K562 (cell line): ENCODE measurements at regions not wholly inside any gene's neighbourhood (a gene's known extent, or its start where the extent isn't known, plus 50 kb on each side); places are given as distances from the start of the nearest gene placed in this dataset.

Experiments
- ATAC-seq: fragments of 200-7000 bp; cut with Tn5 transposase; 3 replicates; pipeline ENCODE4 v1.9.1; 2020; ENCODE audit warnings: moderate library complexity
- BruUV-seq: library from RNA; stranded (reverse); fragments of 400-500 nt; replicated peaks from 2 replicates; lab custom pipeline; 2021; lab: Mats Ljungman, UMichigan
- CTCF ChIA-PET: fragments of 300-600 bp; formaldehyde crosslinking; extraction: SDS; loops from one replicate; lab custom pipeline; 2021; ENCODE audit warnings: low intra/inter-chr PET ratio; lab: Yijun Ruan, JAX
- POLR2A ChIA-PET: fragments of 300-600, 350-650 bp; sonication (Branson Sonifier 250); formaldehyde crosslinking; extraction: SDS; loops from one replicate; lab custom pipeline; 2021; ENCODE audit warnings: antibody characterized with exemption, inconsistent platforms; lab: Yijun Ruan, JAX
- DNase-seq, 4 experiments: peaks; one replicate each; pipeline versions ENCODE4 v3.0.0 to v3.0.0-alpha.2; 2011 to 2018; ENCODE audit warnings: low spot score in 3 of 4, mixed read lengths in 3 of 4; ENCODE audit errors: extremely low read depth in 1 of 4
- FAIRE-seq: peaks from 2 replicates; lab custom pipeline; 2011; peaks lifted over from hg19 to GRCh38; lab: Jason Lieb, UNC
- H2AFZ ChIP-seq: 2 replicates; pipeline ENCODE4 v1.6.0; 2011; ENCODE audit warnings: low read depth, low read length, control low read depth, inconsistent platforms
- H3K27ac ChIP-seq: fragments of 200-600 bp; 3 replicates; pipeline ENCODE4 v1.8.0; 2011; ENCODE audit warnings: low read depth, mild to moderate bottlenecking, control low read depth, inconsistent platforms, low read length, moderate library complexity, mixed read lengths; ENCODE audit errors: extremely low read depth
- H3K27me3 ChIP-seq, 2 experiments: fragments of 300-600 bp in 1 of 2; 2 replicates in 1 of 2; 3 replicates in 1 of 2; pipeline versions ENCODE4 v1.6.0 to v1.8.0; 2011; ENCODE audit warnings: inconsistent platforms in 2 of 2, low read length in 2 of 2, mild to moderate bottlenecking in 1 of 2, mixed read lengths in 1 of 2, moderate library complexity in 1 of 2; ENCODE audit not compliant: control insufficient read depth in 2 of 2, insufficient read depth in 2 of 2
- H3K36me3 ChIP-seq: fragments of 300-600 bp; 3 replicates; pipeline ENCODE4 v1.8.0; 2011; ENCODE audit warnings: mild to moderate bottlenecking, low read length, inconsistent platforms; ENCODE audit not compliant: control insufficient read depth, insufficient read depth
- H3K4me1 ChIP-seq, 2 experiments: fragments of 200-600 bp in 1 of 2; replicated peaks in 1 of 2; 2 replicates in 1 of 2; 3 replicates in 1 of 2; pipeline versions ENCODE4 v1.5.1 to v1.8.0; 2011; ENCODE audit warnings: inconsistent platforms in 2 of 2, low read length in 2 of 2, mild to moderate bottlenecking in 1 of 2, mixed read lengths in 1 of 2, moderate library complexity in 1 of 2; ENCODE audit not compliant: control insufficient read depth in 2 of 2, insufficient read depth in 2 of 2
- H3K4me2 ChIP-seq: 2 replicates; pipeline ENCODE4 v1.6.1; 2011; ENCODE audit warnings: low read length, control low read depth, inconsistent platforms, mixed read lengths; ENCODE audit not compliant: insufficient read depth
- H3K4me3 ChIP-seq: fragments of 200-600 bp; sonication (generic), shearing (Covaris generic); 2 replicates; pipeline ENCODE4 v1.5.1; 2016; ENCODE audit warnings: control low read depth, inconsistent platforms
- H3K79me2 ChIP-seq: fragments of 200-600 bp; 3 replicates; pipeline ENCODE4 v1.8.0; 2011; ENCODE audit warnings: low read length, inconsistent platforms; ENCODE audit not compliant: control insufficient read depth, insufficient read depth
- H3K9ac ChIP-seq, 2 experiments: 2 replicates each; pipeline versions ENCODE4 v1.6.0 to v1.6.1; 2011; ENCODE audit warnings: low read depth in 2 of 2, low read length in 2 of 2, control low read depth in 1 of 2, inconsistent platforms in 1 of 2, mild to moderate bottlenecking in 1 of 2, mixed read lengths in 1 of 2; ENCODE audit not compliant: insufficient read depth in 1 of 2
- H3K9me1 ChIP-seq: one replicate; pipeline ENCODE4 v1.6.0; 2011; ENCODE audit warnings: inconsistent platforms, mild to moderate bottlenecking, low read length, moderate library complexity; ENCODE audit not compliant: control insufficient read depth, insufficient read depth
- H3K9me3 ChIP-seq: replicated peaks from 2 replicates; pipeline ENCODE4 v1.5.1; 2011; ENCODE audit warnings: low read depth, low read length, inconsistent platforms; ENCODE audit not compliant: control insufficient read depth, insufficient read depth
- H4K20me1 ChIP-seq: replicated peaks from 2 replicates; pipeline ENCODE4 v1.6.1; 2011; ENCODE audit warnings: low read length, inconsistent platforms, mixed read lengths; ENCODE audit not compliant: control insufficient read depth, insufficient read depth
- BCOR ChIP-seq: fragments of 450-650 bp; IDR thresholded peaks from 2 replicates; pipeline ENCODE4 v1.6.1; 2016
- CSDE1 ChIP-seq, 2 experiments: fragments of 450-650 bp; IDR thresholded peaks; 2 replicates each; pipeline ENCODE4 v1.6.1; 2016; ENCODE audit warnings: mild to moderate bottlenecking in 1 of 2
- DDX20 ChIP-seq: fragments of 450-650 bp; IDR thresholded peaks from 2 replicates; pipeline ENCODE4 v1.6.1; 2016; ENCODE audit warnings: missing genetic modification characterization, low read depth, mild to moderate bottlenecking, missing compliant biosample characterization, moderate library complexity
- ETV5 ChIP-seq: sonication (generic); formaldehyde crosslinking; IDR thresholded peaks from 2 replicates; pipeline ENCODE4 v1.4.0; 2020; ENCODE audit warnings: low read depth, mild to moderate bottlenecking, missing genetic modification reagents
- KLF13 ChIP-seq: fragments of 450-650 bp; IDR thresholded peaks from 2 replicates; pipeline ENCODE4 v1.6.1; 2016; ENCODE audit warnings: missing genetic modification characterization, low read depth, mild to moderate bottlenecking, missing compliant biosample characterization, moderate library complexity, borderline replicate concordance
- NR2C1 ChIP-seq, 2 experiments: fragments of 450-650 bp; IDR thresholded peaks; 2 replicates each; pipeline ENCODE4 v1.6.1; 2017; ENCODE audit warnings: mild to moderate bottlenecking in 2 of 2, antibody characterized with exemption in 1 of 2, inconsistent platforms in 1 of 2, missing compliant biosample characterization in 1 of 2, missing genetic modification characterization in 1 of 2
- TAF15 ChIP-seq: fragments of 200-400 bp; formaldehyde crosslinking; IDR thresholded peaks from 2 replicates; pipeline ENCODE4 v1.6.1; 2017; ENCODE audit warnings: mild to moderate bottlenecking, low read depth, low read length, moderate library complexity
- ZBTB17 ChIP-seq: fragments of 450-650 bp; formaldehyde crosslinking; IDR thresholded peaks from 2 replicates; pipeline ENCODE4 v1.4.0; 2020; ENCODE audit warnings: mild to moderate bottlenecking
- ZNF311 ChIP-seq: fragments of 250-450 bp; sonication (Bioruptor Pico); IDR thresholded peaks from 2 replicates; pipeline ENCODE4 v1.4.0; 2020; ENCODE audit warnings: mild to moderate bottlenecking, moderate library complexity
- ZNF586 ChIP-seq: fragments of 450-650 bp; formaldehyde crosslinking; conservative IDR thresholded peaks from 2 replicates; pipeline ENCODE4 v1.4.0; 2020; ENCODE audit warnings: mild to moderate bottlenecking, moderate library complexity
- ZSCAN29 ChIP-seq: fragments of 450-650 bp; IDR thresholded peaks from 2 replicates; pipeline ENCODE4 v1.6.1; 2017
- WGBS: fragments of 100-300 bp; shearing (Covaris generic); methylation state at CpG from one replicate; pipeline ENCODE4 v1.1.6; 2016; ENCODE audit warnings: low coverage, mixed read lengths; ENCODE audit not compliant: insufficient coverage; ENCODE audit errors: missing lambda C conversion rate; 5-methylcytosine and 5-hydroxymethylcytosine counted together
- in situ Hi-C: fragments of 300-500 bp; cut with MboI; formaldehyde crosslinking; loops from 4 replicates; pipeline ENCODE4 v1.15.0; 2018; ENCODE audit warnings: inconsistent platforms, mixed read lengths
- intact Hi-C: fragments of 100-400 bp; cut with micrococcal nuclease; formaldehyde crosslinking; loops from 2 replicates; pipeline ENCODE4 v1.14.2; 2022
- TF ChIP-seq, protein P1 (sequence below), 3 experiments: fragments of 200-800 bp in 1 of 3; sonication (Bioruptor generic) in 1 of 3; sonication (generic) in 1 of 3; formaldehyde crosslinking in 1 of 3; IDR thresholded peaks; 2 replicates each; pipeline versions ENCODE4 v1.6.1 to v1.8.0; 2016 to 2022; ENCODE audit warnings: mild to moderate bottlenecking in 2 of 3, missing compliant biosample characterization in 2 of 3, missing genetic modification characterization in 2 of 3, missing genetic modification reagents in 1 of 3

DNA sequence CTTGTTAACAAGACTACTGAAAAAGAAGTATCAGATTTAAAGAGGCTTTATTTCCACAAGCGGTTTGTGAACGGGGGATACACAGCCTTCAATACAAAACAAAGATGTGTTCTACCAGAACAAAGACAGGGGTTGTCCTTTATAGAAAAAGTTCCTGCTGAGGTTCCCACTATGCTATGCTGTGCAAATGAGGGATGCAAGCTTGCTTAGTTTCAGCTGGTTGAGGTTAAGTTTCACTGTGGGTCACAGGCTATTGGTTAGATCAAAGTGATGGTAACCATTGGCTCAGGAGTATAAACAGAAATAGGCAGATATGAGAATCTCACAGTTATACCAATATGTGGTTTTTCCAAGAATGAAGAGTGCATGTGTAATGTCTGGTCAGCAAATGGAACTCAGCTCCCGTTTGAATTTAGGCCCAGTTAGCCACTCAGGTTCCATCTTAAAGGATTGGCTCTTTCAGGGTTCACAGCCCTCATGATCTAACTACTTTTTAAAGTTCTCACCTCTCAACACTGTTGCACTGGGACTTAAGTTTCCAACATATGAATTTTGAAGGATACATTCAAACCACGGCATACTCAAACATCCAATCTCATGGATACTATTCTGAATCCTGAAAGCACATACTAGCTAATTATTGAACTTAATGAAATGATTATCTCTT lies 215.4 kb upstream of the DCN start:
- no TSS peak for BruUV-seq
- intact Hi-C loops (no loop called here), in situ Hi-C loops (no loop called here)
- TF ChIP-seq ZBTB17 (CRISPR knock-in tag) = 0 out of 2 replicates have a peak, but pooled peaks have one; percentile 50
- TF ChIP-seq ZSCAN29 = no peak
- TF ChIP-seq, protein P1, sequence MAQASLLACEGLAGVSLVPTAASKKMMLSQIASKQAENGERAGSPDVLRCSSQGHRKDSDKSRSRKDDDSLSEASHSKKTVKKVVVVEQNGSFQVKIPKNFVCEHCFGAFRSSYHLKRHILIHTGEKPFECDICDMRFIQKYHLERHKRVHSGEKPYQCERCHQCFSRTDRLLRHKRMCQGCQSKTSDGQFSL (CRISPR knock-in tag; IDR thresholded peaks at IDR 0.05) = no peak
- TF ChIP-seq, protein P1 (tag; IDR thresholded peaks at IDR 0.05) = peak in 1 of 2 experiments; percentile 67; a peak in 1 of 4 replicates
- TF ChIP-seq ETV5 (CRISPR knock-in tag) = no peak
- no peak for TF ChIP-seq ZNF586
- peak; percentile 91 for TF ChIP-seq ZNF311 (CRISPR knock-in tag)
- no peak for TF ChIP-seq CSDE1 (IDR thresholded peaks at IDR 0.05)
- 0 out of 2 replicates have a peak, but pooled peaks have one; percentile 39 for TF ChIP-seq DDX20 (tag)
- no peak for TF ChIP-seq NR2C1 (IDR thresholded peaks at IDR 0.05)
- TF ChIP-seq NR2C1 (tag; IDR thresholded peaks at IDR 0.05) = peak; percentile 61
- no peak for TF ChIP-seq TAF15
- TF ChIP-seq BCOR = no peak
- no peak for TF ChIP-seq KLF13 (tag)
- Histone ChIP-seq H3K27ac (no peak overlapping the region), H3K36me3 (peaks cover 9% of the 10 kb centered on the region; the same call in 2 of the 3 replicates), H3K4me3 (no peak overlapping the region), H3K4me2 (no peak overlapping the region), H3K27me3 (no peaks in the 10 kb centered on the region), H3K9ac (no peak overlapping the region), H2AFZ (no peak overlapping the region), H4K20me1 (no peaks in the 10 kb centered on the region), H3K79me2 (no peaks in the 10 kb centered on the region), H3K9me1 (no peaks in the 10 kb centered on the region), H3K9me3 (no peaks in the 10 kb centered on the region), H3K4me1 (peaks cover 0 to 5% of the 10 kb centered on the region in 2 experiments; a peak in 2 of 5 replicates)
- POLR2A ChIA-PET = no interaction called here
- no peak for DNase-seq
- CTCF ChIA-PET = no interaction called here
- no peak for ATAC-seq
- no peak for FAIRE-seq
- 70% methylated on average over 4 of the region's 4 CpGs for WGBS
